HFFc6 (cell line): ENCODE measurements at regions not wholly inside any gene's neighbourhood (a gene's known extent, or its start where the extent isn't known, plus 50 kb on each side); places are given as distances from the start of the nearest gene placed in this dataset.

Experiments used
- DNase-seq: peaks from one replicate; pipeline ENCODE4 v3.0.0-alpha.2; 2018
- H3K27ac Mint-ChIP-seq: 2 replicates; pipeline ENCODE4 v1.8.0; 2020; ENCODE audit warnings: mild to moderate bottlenecking, mixed read lengths
- H3K27me3 Mint-ChIP-seq: 2 replicates; pipeline ENCODE4 v1.8.0; 2021; ENCODE audit warnings: mild to moderate bottlenecking, moderate library complexity, mixed read lengths; ENCODE audit not compliant: insufficient read depth
- H3K36me3 Mint-ChIP-seq: 2 replicates; pipeline ENCODE4 v1.8.0; 2021; ENCODE audit warnings: low read depth, mixed read lengths
- H3K4me1 Mint-ChIP-seq: 2 replicates; pipeline ENCODE4 v1.8.0; 2020; ENCODE audit warnings: low read depth, mixed read lengths
- H3K4me3 Mint-ChIP-seq: 2 replicates; pipeline ENCODE4 v1.8.0; 2020; ENCODE audit warnings: mild to moderate bottlenecking, moderate library complexity, mixed read lengths
- H3K9me3 Mint-ChIP-seq: 2 replicates; pipeline ENCODE4 v1.8.0; 2020; ENCODE audit warnings: mild to moderate bottlenecking, mixed read lengths
- CTCF ChIP-seq: fragments of 200-600 bp; sonication (generic); IDR thresholded peaks from 2 replicates; pipeline ENCODE4 v1.5.0; 2021; ENCODE audit warnings: antibody characterized with exemption, mild to moderate bottlenecking

GRCh38 chr13:30826911-30827577 is 79.0 kb upstream of the MEDAG start:
- no peak for TF ChIP-seq CTCF
- H3K4me3 Mint-ChIP-seq, result no peak overlapping the region
- H3K27me3 Mint-ChIP-seq, result peaks cover 6% of the 10 kb centered on the region
- H3K4me1 Mint-ChIP-seq, result peaks cover 22% of the 10 kb centered on the region
- H3K36me3 Mint-ChIP-seq, result no peaks in the 10 kb centered on the region
- no peak for DNase-seq
- H3K9me3 Mint-ChIP-seq, result no peaks in the 10 kb centered on the region
- no peak overlapping the region for H3K27ac Mint-ChIP-seq

- TF ChIP-seq CTCF, result no peak
- H3K4me3 Mint-ChIP-seq, result no peak overlapping the region
- H3K27me3 Mint-ChIP-seq, result peaks cover 6% of the 10 kb centered on the region
- no peaks in the 10 kb centered on the region for H3K36me3 Mint-ChIP-seq
- no peak for DNase-seq
- H3K9me3 Mint-ChIP-seq, result no peaks in the 10 kb centered on the region
- no peak overlapping the region for H3K27ac Mint-ChIP-seq
- peaks cover 22% of the 10 kb centered on the region for H3K4me1 Mint-ChIP-seq
Measured at GRCh38 chr13:30827578-30827925, 78.5 kb upstream of the MEDAG start.

GRCh38 chr13:30829145-30829832 is 76.8 kb upstream of the MEDAG start:
- peak; percentile 62 for DNase-seq
- Mint-ChIP-seq H3K4me1 (peaks cover 22% of the 10 kb centered on the region), H3K9me3 (no peaks in the 10 kb centered on the region), H3K36me3 (no peaks in the 10 kb centered on the region), H3K27me3 (peaks cover 6% of the 10 kb centered on the region), H3K27ac (peak overlapping the region; percentile 52; the same call in 1 of the 2 replicates), H3K4me3 (no peak overlapping the region; the same call in 1 of the 2 replicates)
- TF ChIP-seq CTCF, result no peak

- H3K4me1 Mint-ChIP-seq, result peaks cover 22% of the 10 kb centered on the region
- DNase-seq, result no peak
- H3K27me3 Mint-ChIP-seq, result peaks cover 5% of the 10 kb centered on the region
- no peaks in the 10 kb centered on the region for H3K9me3 Mint-ChIP-seq
- no peak for TF ChIP-seq CTCF
- no peak overlapping the region for H3K27ac Mint-ChIP-seq
- H3K36me3 Mint-ChIP-seq, result no peaks in the 10 kb centered on the region
- H3K4me3 Mint-ChIP-seq, result no peak overlapping the region
Measured at GRCh38 chr13:30829833-30830637, 76.0 kb upstream of the MEDAG start.

- DNase-seq, result no peak
- H3K36me3 Mint-ChIP-seq, result no peaks in the 10 kb centered on the region
- H3K9me3 Mint-ChIP-seq, result no peaks in the 10 kb centered on the region
- TF ChIP-seq CTCF, result no peak
- peaks cover 7% of the 10 kb centered on the region for H3K27me3 Mint-ChIP-seq
- peaks cover 26% of the 10 kb centered on the region for H3K4me1 Mint-ChIP-seq
- H3K27ac Mint-ChIP-seq, result no peak overlapping the region
- H3K4me3 Mint-ChIP-seq, result no peak overlapping the region
Measured at GRCh38 chr13:30830638-30830965, 75.5 kb upstream of the MEDAG start.
